ENCODE measurements at regions not wholly inside any gene's neighbourhood (a gene's known extent, or its start where the extent isn't known, plus 50 kb on each side); places are given as distances from the start of the nearest gene placed in this dataset.

- DNase-seq (ENCODE audit: low read depth, low spot score) = no peak
- H3K9ac ChIP-seq (ENCODE audit: control insufficient read depth, extremely low read depth, insufficient read depth, low read length) = no peak overlapping the region
- no peaks in the 10 kb centered on the region for H3K9me1 ChIP-seq (ENCODE audit: control insufficient read depth, extremely low read depth, insufficient read depth, low read length)
- no peaks in the 10 kb centered on the region for H3K9me3 ChIP-seq (ENCODE audit: control insufficient read depth, low read depth, low read length)
- H3K4me3 ChIP-seq (ENCODE audit: control insufficient read depth in 2 of 3, extremely low read depth in 1 of 3, insufficient read depth in 2 of 3, low read depth in 1 of 3, low read length in 3 of 3) = no peak overlapping the region
- H3K79me2 ChIP-seq (ENCODE audit: control insufficient read depth, insufficient read depth, low read length) = no peaks in the 10 kb centered on the region
- no peaks in the 10 kb centered on the region for H3K27me3 ChIP-seq (ENCODE audit: control insufficient read depth, extremely low read depth, insufficient read depth, low read length)
- dilution Hi-C loops (cut with MboI; ENCODE audit: extremely low pct_ligation_motif_present, low sequenced_read_pairs) = no loop called here
- no peak overlapping the region for H2AFZ ChIP-seq (ENCODE audit: control insufficient read depth, low read length)
- FAIRE-seq = no peak
- H4K20me1 ChIP-seq (ENCODE audit: control insufficient read depth, extremely low read depth, insufficient read depth, low read length) = no peaks in the 10 kb centered on the region
- TF ChIP-seq CTCF (optimal IDR thresholded peaks at IDR 0.05 in 1 of 3, IDR thresholded peaks at IDR 0.05 in 1 of 3, conservative IDR thresholded peaks at IDR 0.05 in 1 of 3; ENCODE audit: extremely low read depth in 1 of 3, insufficient read depth in 2 of 3, low read length in 3 of 3) = no peak
- no peak for TF ChIP-seq EZH2 (IDR thresholded peaks at IDR 0.05; ENCODE audit: low read length)
- H3K27ac ChIP-seq (ENCODE audit: control insufficient read depth, insufficient read depth, low read length) = no peak overlapping the region
- H3K4me1 ChIP-seq (ENCODE audit: control insufficient read depth, extremely low read depth, insufficient read depth, low read length) = peaks cover 26% of the 10 kb centered on the region
- no peak overlapping the region for H3K4me2 ChIP-seq (ENCODE audit: control insufficient read depth, extremely low read depth, insufficient read depth, low read depth, low read length)
- H3K36me3 ChIP-seq (ENCODE audit: control insufficient read depth in 2 of 2, extremely low read depth in 1 of 2, insufficient read depth in 2 of 2, low read length in 2 of 2) = no peaks in the 10 kb centered on the region
Measured at GRCh38 chr17:37826497-37827430, 81.9 kb upstream of the HNF1B start.

- Histone ChIP-seq H3K79me2 (ENCODE audit: control insufficient read depth, insufficient read depth, low read length) (no peaks in the 10 kb centered on the region), H3K4me1 (ENCODE audit: control insufficient read depth, extremely low read depth, insufficient read depth, low read length) (peaks cover 34% of the 10 kb centered on the region), H3K27me3 (ENCODE audit: control insufficient read depth, extremely low read depth, insufficient read depth, low read length) (no peaks in the 10 kb centered on the region), H3K9me1 (ENCODE audit: control insufficient read depth, extremely low read depth, insufficient read depth, low read length) (no peaks in the 10 kb centered on the region), H3K36me3 (ENCODE audit: control insufficient read depth in 2 of 2, extremely low read depth in 1 of 2, insufficient read depth in 2 of 2, low read length in 2 of 2) (no peaks in the 10 kb centered on the region), H2AFZ (ENCODE audit: control insufficient read depth, low read length) (no peak overlapping the region), H3K4me2 (ENCODE audit: control insufficient read depth, extremely low read depth, insufficient read depth, low read depth, low read length) (no peak overlapping the region), H4K20me1 (ENCODE audit: control insufficient read depth, extremely low read depth, insufficient read depth, low read length) (no peaks in the 10 kb centered on the region), H3K9me3 (ENCODE audit: control insufficient read depth, low read depth, low read length) (no peaks in the 10 kb centered on the region), H3K4me3 (ENCODE audit: control insufficient read depth in 2 of 3, extremely low read depth in 1 of 3, insufficient read depth in 2 of 3, low read depth in 1 of 3, low read length in 3 of 3) (no peak overlapping the region), H3K27ac (ENCODE audit: control insufficient read depth, insufficient read depth, low read length) (no peak overlapping the region), H3K9ac (ENCODE audit: control insufficient read depth, extremely low read depth, insufficient read depth, low read length) (no peak overlapping the region)
- DNase-seq (ENCODE audit: low read depth, low spot score) (no peak), FAIRE-seq (no peak)
- TF ChIP-seq EZH2 (IDR thresholded peaks at IDR 0.05; ENCODE audit: low read length) (no peak), CTCF (optimal IDR thresholded peaks at IDR 0.05 in 1 of 3, IDR thresholded peaks at IDR 0.05 in 1 of 3, conservative IDR thresholded peaks at IDR 0.05 in 1 of 3; ENCODE audit: extremely low read depth in 1 of 3, insufficient read depth in 2 of 3, low read length in 3 of 3) (no peak)
- dilution Hi-C loops (cut with MboI; ENCODE audit: extremely low pct_ligation_motif_present, low sequenced_read_pairs) = no loop called here
Measured at GRCh38 chr17:37825851-37826250, 81.0 kb upstream of the HNF1B start.

Measured in keratinocyte (primary cell).